Upper lobe of right lung (tissue), 1 donor: ENCODE measurements at regions not wholly inside any gene's neighbourhood (a gene's known extent, or its start where the extent isn't known, plus 50 kb on each side); places are given as distances from the start of the nearest gene placed in this dataset.
"Not testable (repeated sequence)": the region's sequence is repeated elsewhere in the genome, so short reads cannot be mapped to it uniquely, and the experiment has no call there.

ENCODE experiments used
- ATAC-seq: fragments of 200-7000 bp; cut with Tn5 transposase; one replicate; pipeline ENCODE4 v1.9.1; 2020; ENCODE audit warnings: mild to moderate bottlenecking, moderate library complexity
- DNase-seq: peaks from one replicate; pipeline ENCODE4 v3.0.0-alpha.2; 2020
- H3K27ac ChIP-seq: fragments of 200-600 bp; one replicate; pipeline ENCODE4 v1.8.0; 2022
- H3K27me3 ChIP-seq: fragments of 200-600 bp; one replicate; pipeline ENCODE4 v1.8.0; 2022; ENCODE audit warnings: mild to moderate bottlenecking
- H3K36me3 ChIP-seq: fragments of 200-600 bp; one replicate; pipeline ENCODE4 v1.8.0; 2022
- H3K4me1 ChIP-seq: fragments of 200-600 bp; one replicate; pipeline ENCODE4 v1.8.0; 2022
- H3K4me3 ChIP-seq: fragments of 200-600 bp; one replicate; pipeline ENCODE4 v1.8.0; 2022; ENCODE audit warnings: mild to moderate bottlenecking
- H3K9me3 ChIP-seq: fragments of 200-600 bp; one replicate; pipeline ENCODE4 v1.8.0; 2022
- intact Hi-C: fragments of 100-400 bp; cut with DNase I; formaldehyde crosslinking; loops from one replicate; pipeline ENCODE4 v1.11.0; 2022
- TF ChIP-seq, protein P1 (sequence below): fragments of 200-600 bp; IDR thresholded peaks from one replicate; pipeline ENCODE4 v1.8.0; 2022; ENCODE audit warnings: antibody characterized with exemption
- donor health status: DM: no; HTN: yes; CAD: no; lungs with severe emphysema.

GRCh38 chr5:77907786-77908185, 131.6 kb upstream of the TBCA start:
- H3K9me3 ChIP-seq, result no peaks in the 10 kb centered on the region
- intact Hi-C loops, result no loop called here
- no peak overlapping the region for H3K4me3 ChIP-seq
- TF ChIP-seq, protein P1, sequence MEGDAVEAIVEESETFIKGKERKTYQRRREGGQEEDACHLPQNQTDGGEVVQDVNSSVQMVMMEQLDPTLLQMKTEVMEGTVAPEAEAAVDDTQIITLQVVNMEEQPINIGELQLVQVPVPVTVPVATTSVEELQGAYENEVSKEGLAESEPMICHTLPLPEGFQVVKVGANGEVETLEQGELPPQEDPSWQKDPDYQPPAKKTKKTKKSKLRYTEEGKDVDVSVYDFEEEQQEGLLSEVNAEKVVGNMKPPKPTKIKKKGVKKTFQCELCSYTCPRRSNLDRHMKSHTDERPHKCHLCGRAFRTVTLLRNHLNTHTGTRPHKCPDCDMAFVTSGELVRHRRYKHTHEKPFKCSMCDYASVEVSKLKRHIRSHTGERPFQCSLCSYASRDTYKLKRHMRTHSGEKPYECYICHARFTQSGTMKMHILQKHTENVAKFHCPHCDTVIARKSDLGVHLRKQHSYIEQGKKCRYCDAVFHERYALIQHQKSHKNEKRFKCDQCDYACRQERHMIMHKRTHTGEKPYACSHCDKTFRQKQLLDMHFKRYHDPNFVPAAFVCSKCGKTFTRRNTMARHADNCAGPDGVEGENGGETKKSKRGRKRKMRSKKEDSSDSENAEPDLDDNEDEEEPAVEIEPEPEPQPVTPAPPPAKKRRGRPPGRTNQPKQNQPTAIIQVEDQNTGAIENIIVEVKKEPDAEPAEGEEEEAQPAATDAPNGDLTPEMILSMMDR, result no peak
- DNase-seq, result no peak
- ATAC-seq, result no peak
- no peak overlapping the region for H3K27ac ChIP-seq
- no peaks in the 10 kb centered on the region for H3K4me1 ChIP-seq
- peaks cover 9% of the 10 kb centered on the region for H3K27me3 ChIP-seq
- H3K36me3 ChIP-seq, result no peaks in the 10 kb centered on the region

DNA sequence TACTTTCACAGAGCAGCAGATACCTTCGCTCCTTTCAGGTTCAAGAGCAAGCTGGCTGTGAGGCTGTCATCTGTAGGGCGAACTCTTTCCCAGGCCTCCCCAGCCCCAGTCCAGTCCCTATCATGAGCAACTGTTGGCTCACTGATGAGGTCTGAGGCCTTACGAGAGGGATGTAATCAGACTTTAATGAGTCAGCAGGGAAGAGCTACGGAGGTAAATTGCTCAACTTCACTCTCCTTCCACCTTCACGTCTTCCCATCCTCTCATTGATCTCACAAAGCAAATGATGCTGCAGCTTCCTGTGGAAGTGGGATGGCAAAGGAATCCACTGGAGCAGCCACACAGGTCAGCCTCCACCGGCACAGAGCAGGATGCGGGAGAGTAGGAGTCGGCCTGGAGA, 130.7 kb upstream of the TBCA start:
- DNase-seq (no peak), ATAC-seq (no peak)
- no peaks in the 10 kb centered on the region for H3K36me3 ChIP-seq
- H3K4me3 ChIP-seq, result no peak overlapping the region
- TF ChIP-seq, protein P1, result no peak
- intact Hi-C loops, result no loop called here
- no peaks in the 10 kb centered on the region for H3K4me1 ChIP-seq
- no peaks in the 10 kb centered on the region for H3K9me3 ChIP-seq
- peaks cover 4% of the 10 kb centered on the region for H3K27me3 ChIP-seq
- H3K27ac ChIP-seq, result no peak overlapping the region

DNA sequence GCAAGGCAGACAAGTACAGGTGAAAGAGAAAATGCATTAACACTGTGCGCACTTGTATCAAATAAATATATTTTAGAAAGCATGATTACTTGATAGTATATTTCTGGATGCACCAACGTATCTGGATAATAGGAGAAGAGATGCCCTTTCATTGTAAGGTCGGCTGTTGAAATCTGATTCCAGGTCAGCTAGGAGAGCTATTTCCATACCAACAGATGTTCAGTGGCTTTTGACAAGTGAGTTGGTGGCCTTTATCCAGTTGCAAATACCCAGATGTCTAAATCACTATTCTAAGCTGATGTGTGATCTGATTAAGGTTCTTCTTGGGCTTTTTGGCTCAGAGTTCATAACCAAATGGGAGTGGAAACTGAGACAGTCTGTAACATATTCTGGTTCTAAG, 128.2 kb upstream of the TBCA start:
- no peak overlapping the region for H3K27ac ChIP-seq
- DNase-seq, result no peak

GRCh38 chr5:77900691-77901090, 124.6 kb upstream of the TBCA start:
- DNase-seq (no peak), ATAC-seq (no peak)
- intact Hi-C loops, result no loop called here
- Histone ChIP-seq H3K27ac (no peak overlapping the region), H3K36me3 (no peaks in the 10 kb centered on the region), H3K4me3 (no peak overlapping the region), H3K9me3 (no peaks in the 10 kb centered on the region), H3K4me1 (no peaks in the 10 kb centered on the region), H3K27me3 (peaks cover 4% of the 10 kb centered on the region)
- TF ChIP-seq, protein P1, result no peak

More for the DNA sequence above, 128.2 kb upstream of the TBCA start:
- no peak overlapping the region for H3K4me3 ChIP-seq
- ATAC-seq, result no peak
- H3K9me3 ChIP-seq, result no peaks in the 10 kb centered on the region
- H3K27me3 ChIP-seq, result no peaks in the 10 kb centered on the region
- H3K4me1 ChIP-seq, result no peaks in the 10 kb centered on the region
- no peaks in the 10 kb centered on the region for H3K36me3 ChIP-seq
- intact Hi-C loops, result no loop called here
- TF ChIP-seq, protein P1, result no peak

- TF ChIP-seq, protein P1, result no peak
- no peak overlapping the region for H3K4me3 ChIP-seq
- no peaks in the 10 kb centered on the region for H3K36me3 ChIP-seq
- H3K4me1 ChIP-seq, result no peaks in the 10 kb centered on the region
- DNase-seq, result no peak
- H3K27ac ChIP-seq, result no peak overlapping the region
- peaks cover 4% of the 10 kb centered on the region for H3K27me3 ChIP-seq
- intact Hi-C loops, result no loop called here
- no peaks in the 10 kb centered on the region for H3K9me3 ChIP-seq
- no peak for ATAC-seq
These were observed 122.2 kb upstream of the TBCA start for GRCh38 chr5:77898385-77898784.

GRCh38 chr5:77896338-77896737, 120.2 kb upstream of the TBCA start:
- Histone ChIP-seq H3K4me1 (no peaks in the 10 kb centered on the region), H3K36me3 (no peaks in the 10 kb centered on the region), H3K9me3 (no peaks in the 10 kb centered on the region), H3K27me3 (peaks cover 4% of the 10 kb centered on the region), H3K27ac (no peak overlapping the region), H3K4me3 (no peak overlapping the region)
- DNase-seq (no peak), ATAC-seq (no peak)
- TF ChIP-seq, protein P1, result no peak
- intact Hi-C loops, result no loop called here

- ATAC-seq, H3K4me1 ChIP-seq, H3K9me3 ChIP-seq, H3K4me3 ChIP-seq, DNase-seq, intact Hi-C loops, H3K27me3 ChIP-seq, H3K36me3 ChIP-seq, H3K27ac ChIP-seq: not testable (repeated sequence)
These were observed 118.0 kb upstream of the TBCA start for GRCh38 chr5:77894103-77894502.
